Fibroblast of villous mesenchyme (primary cell): ENCODE measurements at regions not wholly inside any gene's neighbourhood (a gene's known extent, or its start where the extent isn't known, plus 50 kb on each side); places are given as distances from the start of the nearest gene placed in this dataset.

Experiments
- DNase-seq: peaks from one replicate; pipeline ENCODE4 v3.0.0-alpha.2; 2010; ENCODE audit warnings: low read depth
- H3K4me3 ChIP-seq: 2 replicates; pipeline ENCODE4 v1.5.1; 2011; ENCODE audit warnings: low read depth, mild to moderate bottlenecking, low read length
- CTCF ChIP-seq: IDR thresholded peaks from 2 replicates; pipeline ENCODE4 v1.5.1; 2012; ENCODE audit warnings: low read depth, mild to moderate bottlenecking, low read length; ENCODE audit not compliant: insufficient read depth

- TF ChIP-seq CTCF: no peak
- no peak for DNase-seq
- H3K4me3 ChIP-seq: no peak overlapping the region
Observed at GRCh38 chr14:98651037-98651436, 621.0 kb downstream of the BCL11B start.

- TF ChIP-seq CTCF: no peak
- no peak for DNase-seq
- H3K4me3 ChIP-seq: no peak overlapping the region
Observed at GRCh38 chr14:98665007-98665406, 607.0 kb downstream of the BCL11B start.

- no peak overlapping the region for H3K4me3 ChIP-seq
- TF ChIP-seq CTCF: no peak
- no peak for DNase-seq
Observed at GRCh38 chr14:98666545-98666944, 605.5 kb downstream of the BCL11B start.

GRCh38 chr14:98682033-98682432 is 590.0 kb downstream of the BCL11B start:
- DNase-seq: no peak
- H3K4me3 ChIP-seq: no peak overlapping the region
- no peak for TF ChIP-seq CTCF

GRCh38 chr14:98682726-98683125 is 589.3 kb downstream of the BCL11B start:
- TF ChIP-seq CTCF: no peak
- no peak for DNase-seq

GRCh38 chr14:98684468-98684867 is 587.5 kb downstream of the BCL11B start:
- DNase-seq: no peak
- no peak for TF ChIP-seq CTCF

More at GRCh38 chr14:98682726-98683125, 589.3 kb downstream of the BCL11B start:
- H3K4me3 ChIP-seq: no peak overlapping the region

GRCh38 chr14:98685725-98686124 is 586.3 kb downstream of the BCL11B start:
- DNase-seq: no peak
- no peak overlapping the region for H3K4me3 ChIP-seq
- TF ChIP-seq CTCF: no peak

More at GRCh38 chr14:98684468-98684867, 587.5 kb downstream of the BCL11B start:
- H3K4me3 ChIP-seq: no peak overlapping the region
